IPS-NIHi7 (cell line): ENCODE measurements at regions not wholly inside any gene's neighbourhood (a gene's known extent, or its start where the extent isn't known, plus 50 kb on each side); places are given as distances from the start of the nearest gene placed in this dataset.

Experiments
- DNase-seq: peaks from one replicate; pipeline ENCODE4 v3.0.0; 2012; ENCODE audit warnings: mixed read lengths; ENCODE audit errors: extremely low spot score

DNA sequence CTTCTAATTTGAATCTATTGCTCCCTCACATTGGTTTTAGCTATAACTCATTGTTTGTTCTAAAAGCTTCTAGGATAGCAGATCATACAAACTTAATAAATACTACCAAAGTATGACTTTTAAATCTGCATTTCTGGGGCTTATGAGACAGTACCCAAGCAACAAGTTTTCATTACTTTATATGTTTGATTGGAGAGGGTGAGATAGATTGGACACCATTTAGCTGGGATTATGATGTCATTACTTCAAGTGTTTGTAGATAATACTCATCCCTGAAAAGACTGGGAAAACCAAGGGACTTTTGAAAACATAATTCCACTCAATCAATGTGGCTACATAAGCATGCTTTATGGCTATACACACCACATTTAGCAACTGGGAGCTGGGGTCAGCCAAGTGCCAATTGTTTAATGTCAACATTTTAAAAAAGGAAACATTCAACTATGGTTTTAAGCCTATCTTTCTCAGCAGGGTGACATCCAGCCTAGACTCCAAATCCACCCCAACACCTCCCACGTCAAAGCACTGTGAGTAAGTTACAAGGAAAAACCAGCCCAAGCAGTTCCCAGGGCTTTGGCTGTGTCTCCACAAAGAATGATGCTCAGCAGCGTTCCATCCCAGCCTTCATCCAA, 119.9 kb downstream of the ETAA1 start:
- no peak for DNase-seq

DNA sequence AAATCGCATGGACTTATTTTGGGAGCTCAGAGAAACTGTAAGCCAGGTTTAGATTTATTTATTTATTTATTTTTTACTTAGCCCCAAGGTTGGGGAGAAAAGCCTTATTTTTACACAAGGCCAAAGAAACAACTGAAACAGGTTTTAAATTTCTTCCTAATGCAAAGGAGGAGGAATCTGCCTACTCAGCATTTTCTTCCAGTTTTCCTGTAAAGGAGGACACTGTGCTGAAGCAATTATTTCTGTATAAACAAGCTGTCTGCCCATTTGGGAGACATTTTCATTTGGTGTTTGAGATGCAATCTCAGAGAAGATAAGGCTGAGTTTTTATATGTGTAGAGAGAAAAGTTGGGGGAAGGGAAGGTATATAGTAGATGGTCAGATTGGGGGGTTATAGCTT, 125.0 kb downstream of the ETAA1 start:
- DNase-seq: no peak

DNA sequence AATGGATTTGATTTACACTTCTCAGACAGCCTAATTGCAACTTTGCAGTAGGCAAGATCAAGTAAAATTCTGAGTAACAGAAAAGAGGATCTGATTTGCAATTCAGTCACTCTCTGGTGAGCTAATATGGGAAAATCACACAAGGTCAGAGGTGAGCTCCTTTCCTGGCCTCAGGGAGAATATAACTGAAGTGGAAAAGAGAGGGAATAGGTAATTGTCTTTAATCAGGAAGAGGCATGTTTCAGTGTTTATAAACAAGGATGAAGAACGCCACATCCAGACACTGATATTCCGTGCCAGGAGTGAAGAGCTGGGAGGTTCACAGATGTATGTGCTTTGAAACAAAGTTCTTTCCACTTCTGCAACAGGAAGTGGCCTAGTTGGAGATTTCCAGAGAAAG, 127.1 kb downstream of the ETAA1 start:
- no peak for DNase-seq

DNA sequence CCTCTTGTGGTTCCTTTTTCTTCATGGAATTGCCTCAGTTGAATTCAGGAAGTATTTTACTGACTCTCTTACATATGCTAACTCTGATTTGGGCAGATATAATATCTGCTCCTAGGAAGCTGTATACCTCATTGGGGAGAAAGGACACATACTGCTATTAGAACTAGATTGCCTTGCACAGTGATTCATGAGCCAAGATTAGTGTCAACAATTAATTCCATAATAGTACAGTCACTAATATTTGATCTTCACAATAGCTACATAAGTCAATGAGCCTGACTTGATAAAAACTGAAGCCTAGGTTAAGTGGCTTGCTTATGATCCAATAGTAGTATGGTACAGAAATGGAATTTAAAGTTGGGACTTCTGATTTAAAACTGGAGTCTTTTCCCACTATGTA, 127.6 kb downstream of the ETAA1 start:
- no peak for DNase-seq

DNA sequence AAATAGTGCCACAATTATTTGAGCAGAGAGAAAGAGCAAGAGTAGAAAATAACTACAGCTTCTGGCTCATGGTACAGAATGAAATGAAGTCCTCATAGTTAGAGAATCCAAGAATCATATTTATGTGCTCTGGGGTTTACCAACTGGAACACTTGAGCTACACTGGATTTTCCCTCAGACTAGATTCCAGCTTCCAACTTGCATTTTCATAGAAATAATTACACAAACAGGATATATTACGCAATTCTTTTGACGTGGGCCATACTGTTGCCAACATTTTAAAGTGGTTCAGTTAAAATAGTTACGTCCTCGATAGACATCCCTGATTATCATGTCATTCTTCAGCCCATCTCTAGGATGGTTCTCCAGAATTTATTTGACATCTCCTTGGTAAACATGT, 129.2 kb downstream of the ETAA1 start:
- no peak for DNase-seq

DNA sequence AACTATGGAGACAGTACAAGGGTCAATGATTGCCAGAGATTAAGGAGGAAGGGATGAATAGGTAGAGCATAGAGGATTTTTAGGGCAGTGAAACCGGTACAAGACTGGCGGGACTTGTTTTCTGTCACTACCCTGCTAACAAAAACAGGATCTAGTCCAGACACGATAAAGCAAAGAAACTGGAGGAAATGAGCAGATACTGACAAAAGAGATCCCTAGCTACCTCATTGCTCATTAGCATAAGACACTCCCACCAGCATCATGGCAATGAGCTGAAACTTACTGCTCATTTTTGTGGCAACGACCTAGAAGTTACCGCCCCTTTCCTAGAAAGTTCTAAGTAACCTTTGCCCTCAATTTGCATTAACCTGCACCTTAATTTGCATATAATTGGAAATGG, 131.2 kb downstream of the ETAA1 start:
- no peak for DNase-seq

DNA sequence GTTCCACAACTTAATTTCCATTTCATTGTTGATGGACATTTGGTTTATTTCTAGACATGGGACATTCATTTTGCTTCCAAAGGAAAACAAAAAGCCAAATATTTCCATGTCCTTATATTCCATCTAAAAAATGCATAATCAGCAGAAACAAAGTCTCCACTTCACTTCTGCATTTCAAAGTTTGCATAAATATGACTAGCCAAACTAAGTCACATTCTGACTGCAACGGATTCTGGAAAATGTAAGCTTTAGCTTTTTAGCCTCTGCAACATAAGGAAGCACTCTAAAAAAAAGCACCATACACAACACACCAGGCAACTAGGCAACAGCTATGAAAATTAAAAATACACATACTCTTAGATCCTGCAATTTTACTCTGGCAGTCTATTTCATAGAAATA, 135.3 kb downstream of the ETAA1 start:
- DNase-seq: no peak

DNA sequence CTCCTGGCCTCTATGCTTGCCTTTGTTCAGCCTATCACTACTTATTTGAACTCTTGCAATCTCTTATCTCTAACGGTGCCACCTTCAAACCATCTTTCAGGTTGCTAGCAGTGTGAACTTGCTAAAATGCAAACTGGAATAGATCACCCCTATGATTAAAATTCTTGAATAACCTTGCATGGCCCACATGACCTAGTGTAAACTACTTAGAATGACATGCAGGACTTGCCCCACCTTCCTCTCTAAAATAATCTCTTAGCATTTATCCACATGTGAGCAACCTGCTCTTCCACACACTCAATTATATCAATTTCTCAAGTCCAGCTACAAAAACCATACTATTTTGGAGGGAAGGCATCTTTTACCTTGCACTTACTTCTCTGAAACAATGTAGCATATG, 137.6 kb downstream of the ETAA1 start:
- no peak for DNase-seq

DNA sequence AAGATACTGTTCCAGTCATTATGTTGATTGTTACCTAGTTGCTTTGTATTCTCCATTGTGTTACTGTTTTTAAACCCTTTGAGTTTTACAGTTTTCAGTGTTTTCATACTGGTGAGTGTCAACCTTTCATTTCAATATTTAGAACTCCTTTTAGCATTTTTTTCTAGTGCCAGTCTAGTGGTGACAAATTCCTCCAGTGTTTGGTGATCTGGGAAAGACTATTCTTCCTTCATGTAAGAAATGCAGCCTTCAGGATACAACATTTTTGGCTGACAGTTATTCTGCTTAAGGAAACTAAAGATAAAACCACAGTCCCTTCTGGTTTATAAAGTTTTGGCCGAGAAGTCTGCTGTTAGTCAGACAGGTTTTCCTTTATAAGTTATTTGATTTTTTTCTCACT, 143.8 kb downstream of the ETAA1 start:
- no peak for DNase-seq

DNA sequence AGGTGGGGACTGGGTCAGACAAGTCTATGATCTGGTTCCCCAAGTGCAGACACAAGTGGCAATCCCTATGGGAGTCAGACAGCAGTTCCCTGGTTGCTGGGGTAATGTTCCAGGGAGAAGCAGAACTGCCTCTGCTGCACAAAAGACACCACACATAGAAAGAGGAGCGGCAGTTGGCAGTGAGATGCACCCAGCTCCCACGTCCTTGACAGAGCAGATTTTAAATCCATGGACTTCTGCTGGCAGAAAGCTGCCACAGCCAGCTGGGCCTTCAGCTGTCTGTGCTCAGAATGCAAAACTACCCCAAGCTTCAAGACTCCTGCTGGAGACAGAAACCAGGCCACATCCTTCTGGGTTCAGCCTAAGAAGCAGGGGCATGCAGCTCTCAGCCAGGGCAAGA, 147.2 kb downstream of the ETAA1 start:
- DNase-seq: no peak

DNA sequence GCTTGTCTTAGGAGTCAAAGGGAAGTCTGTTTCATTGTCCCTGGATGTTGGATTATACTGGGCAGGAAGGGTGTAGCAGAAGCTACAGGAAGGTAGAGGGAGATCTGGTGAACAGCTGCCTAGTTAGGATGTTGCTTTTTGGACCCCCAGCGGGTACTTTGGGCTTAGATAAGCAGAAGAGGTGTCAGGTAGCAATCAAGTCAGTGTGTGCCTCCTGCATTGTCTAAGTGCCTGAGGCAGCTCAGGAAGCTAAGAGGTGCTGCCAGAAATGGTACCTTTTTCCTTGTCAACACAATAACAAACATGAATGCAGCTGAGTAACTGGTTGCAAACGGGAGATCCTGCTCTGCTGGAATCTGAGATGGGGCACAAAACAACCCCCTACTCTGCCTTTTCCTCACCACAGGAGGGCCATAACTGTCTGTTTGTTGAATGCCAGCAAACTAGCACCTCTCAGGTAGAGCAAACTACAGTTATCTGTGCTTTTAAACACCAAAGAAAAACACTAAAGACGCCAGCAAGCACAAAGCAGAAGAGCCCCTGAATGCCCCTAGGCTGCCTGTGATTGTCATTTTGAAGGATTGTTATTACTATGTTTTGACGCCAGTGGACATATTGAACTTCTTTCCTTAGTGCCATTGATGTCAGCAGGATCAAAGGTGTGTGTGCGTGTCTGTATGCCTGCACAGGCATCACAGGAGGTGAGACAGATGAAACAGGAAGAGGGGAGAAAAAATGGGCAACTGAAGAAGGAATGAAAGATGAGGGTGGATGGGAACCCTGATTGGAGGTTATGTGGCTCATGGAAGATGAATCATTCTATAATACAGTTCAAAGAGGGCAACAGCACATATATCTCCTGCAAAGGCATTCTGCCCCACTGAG, 151.4 kb downstream of the ETAA1 start:
- peak; percentile 45 for DNase-seq

DNA sequence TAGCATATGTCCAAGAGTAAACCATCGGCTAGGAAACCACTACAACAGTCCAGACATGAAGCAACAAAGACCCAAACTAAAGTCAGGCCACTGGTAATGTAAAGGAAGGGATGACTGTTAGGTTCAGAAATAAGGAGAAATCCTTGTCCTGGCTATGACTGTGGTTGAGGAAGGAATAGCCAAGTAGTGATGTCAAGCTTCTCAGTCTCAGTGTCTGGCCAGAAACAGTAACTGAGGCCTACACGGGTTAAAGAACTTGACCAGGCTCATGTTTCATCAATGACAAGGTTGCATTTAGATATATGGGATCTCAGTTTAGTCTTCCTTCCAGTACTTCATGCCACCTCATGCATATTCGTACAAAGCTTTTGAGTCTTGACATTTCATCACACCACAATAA, 162.0 kb downstream of the ETAA1 start:
- no peak for DNase-seq

DNA sequence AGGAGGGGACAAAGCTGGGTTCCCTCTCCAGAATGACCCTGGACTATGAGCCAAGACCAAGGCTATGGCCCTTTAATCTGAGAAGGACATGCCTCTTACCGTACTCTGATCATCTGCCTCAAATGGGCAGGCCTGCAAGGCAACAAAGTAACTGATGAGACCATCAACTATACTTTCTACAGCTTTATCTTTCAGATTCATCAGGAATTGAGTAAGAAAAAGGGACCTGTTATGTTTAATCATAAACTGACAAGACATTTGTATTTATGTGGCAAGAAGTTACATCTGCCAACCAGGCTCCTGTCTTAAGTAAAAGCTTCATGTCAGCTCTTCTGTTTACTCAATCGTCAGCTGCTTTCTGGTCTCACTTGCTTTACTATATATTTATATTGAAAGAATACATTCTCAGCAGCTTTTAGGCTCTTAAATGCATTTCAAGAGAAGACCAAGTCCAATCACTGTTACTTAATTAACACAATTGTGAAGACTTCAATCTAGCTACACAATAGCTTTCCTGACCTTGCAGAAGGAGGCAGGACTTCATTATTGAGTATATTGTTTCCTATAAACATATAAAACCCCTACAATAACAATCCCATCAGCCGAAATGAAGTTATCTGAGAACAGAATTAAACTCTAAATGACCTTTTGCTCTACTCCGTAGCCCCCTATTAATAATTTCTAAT, 163.8 kb downstream of the ETAA1 start:
- no peak for DNase-seq

DNA sequence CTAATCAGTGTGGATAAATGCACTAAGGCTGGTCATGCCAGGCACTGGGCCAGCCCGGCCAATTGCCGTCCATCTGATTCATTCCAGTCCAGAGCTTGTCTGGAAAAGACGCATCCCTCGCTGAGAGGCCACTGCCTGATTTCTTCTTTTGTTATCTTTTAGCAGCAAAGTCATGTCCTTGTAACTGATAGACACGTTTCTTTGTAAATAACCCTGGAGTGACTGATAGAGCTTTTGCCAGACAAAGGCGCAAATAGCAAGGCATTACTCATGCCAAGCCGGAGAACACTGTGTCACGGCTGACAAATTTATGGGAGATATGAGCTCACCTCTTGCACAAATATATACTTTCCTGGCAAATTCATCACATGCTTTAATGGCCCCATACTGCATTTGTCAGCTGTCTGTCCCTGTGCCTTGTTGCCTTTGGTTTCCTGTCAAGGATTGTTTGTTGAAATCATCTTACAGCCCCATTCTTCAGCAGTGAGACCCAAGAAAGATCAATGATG, 164.4 kb downstream of the ETAA1 start:
- no peak for DNase-seq

DNA sequence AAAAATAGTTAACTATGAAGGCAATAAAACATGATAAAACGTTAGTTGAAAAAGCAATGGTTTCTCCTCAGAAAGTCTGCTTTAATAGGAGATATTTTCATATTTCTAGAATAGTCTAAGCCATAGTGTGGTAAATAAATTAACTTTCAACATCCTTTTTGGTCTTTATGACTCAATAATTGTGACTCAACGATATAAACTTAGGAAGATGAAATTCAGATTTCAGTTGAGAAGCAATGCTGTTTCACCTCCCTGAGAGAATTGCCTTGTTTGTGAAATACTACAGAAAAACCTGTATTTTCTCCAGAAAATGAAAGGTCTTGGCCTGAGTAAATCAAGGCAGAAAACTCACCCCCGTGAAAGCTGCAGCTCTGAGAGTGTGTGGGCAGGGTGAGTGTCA, 166.9 kb downstream of the ETAA1 start:
- no peak for DNase-seq

DNA sequence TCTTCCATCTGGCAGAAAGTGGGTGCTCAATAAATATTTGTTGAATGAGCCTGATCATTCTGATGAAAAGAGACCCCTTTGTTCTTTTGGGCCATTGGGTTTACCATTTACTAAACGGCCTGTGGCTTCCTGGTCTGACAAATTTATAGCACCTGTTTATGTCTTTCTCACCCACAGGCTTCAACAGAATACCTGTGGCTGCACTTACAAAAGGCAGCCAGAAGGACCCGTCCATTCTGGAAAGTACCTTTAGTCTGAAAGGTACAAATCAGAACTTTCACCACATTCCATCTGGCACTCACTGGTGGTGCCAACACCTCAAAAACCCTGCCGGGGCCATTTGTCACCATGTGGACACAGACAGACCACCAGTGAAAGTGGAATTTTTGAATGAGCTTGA, 167.5 kb downstream of the ETAA1 start:
- DNase-seq: no peak

DNA sequence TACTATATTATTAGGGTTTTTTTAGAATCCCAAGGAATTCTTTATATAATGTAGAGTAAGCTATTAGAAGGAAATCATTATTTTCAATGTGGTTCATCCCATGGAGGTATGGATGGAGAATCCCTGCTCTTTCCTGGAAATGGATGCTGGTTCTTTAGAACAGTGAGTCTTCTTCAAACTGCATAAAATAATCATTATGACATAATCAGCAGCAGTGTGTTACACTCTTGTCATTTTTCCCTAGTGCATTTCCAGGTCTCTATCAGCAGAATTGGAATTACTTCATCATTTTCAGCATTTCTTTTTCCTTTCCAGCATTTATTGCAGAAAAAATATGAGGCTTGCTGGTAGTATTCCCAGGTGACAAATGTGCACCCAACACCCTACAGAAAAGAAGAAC, 168.1 kb downstream of the ETAA1 start:
- no peak for DNase-seq

DNA sequence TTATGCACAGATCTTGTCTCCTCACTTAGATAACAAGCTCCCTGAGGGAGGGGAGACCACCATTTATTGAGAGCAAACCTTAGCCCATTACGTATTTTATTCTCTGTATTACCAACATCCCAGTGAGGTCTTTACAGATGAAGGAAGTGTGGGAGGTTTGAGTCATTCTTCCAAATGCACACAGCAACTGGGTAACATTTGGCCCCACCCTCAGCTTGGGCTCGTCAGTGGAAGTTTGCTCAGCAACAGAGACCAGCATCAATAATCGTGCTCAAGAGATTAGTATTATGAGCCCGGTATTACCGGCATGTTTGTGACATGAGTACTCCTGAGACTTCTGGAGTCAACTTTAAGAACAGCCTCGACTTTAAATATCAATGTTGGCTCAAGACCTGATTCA, 168.6 kb downstream of the ETAA1 start:
- DNase-seq: no peak

DNA sequence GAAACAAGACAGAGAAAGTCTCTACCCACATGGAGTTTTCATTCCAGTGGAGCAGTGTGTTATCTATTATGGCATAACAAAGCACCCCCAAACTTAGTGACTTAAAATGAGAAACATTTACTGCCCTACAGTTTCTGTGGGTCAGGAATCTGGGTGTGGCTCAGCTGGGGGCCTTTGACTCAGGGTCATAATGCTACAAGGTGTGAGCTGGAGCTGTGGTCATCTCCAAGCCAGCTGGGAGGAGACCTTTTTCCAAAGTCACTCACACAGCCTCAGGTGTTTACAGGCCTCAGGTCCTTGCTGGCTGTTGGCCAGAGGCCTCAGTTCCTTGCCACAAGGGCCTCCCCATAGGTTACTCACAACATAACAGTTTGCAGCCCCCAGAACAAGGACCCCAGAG, 169.2 kb downstream of the ETAA1 start:
- no peak for DNase-seq

DNA sequence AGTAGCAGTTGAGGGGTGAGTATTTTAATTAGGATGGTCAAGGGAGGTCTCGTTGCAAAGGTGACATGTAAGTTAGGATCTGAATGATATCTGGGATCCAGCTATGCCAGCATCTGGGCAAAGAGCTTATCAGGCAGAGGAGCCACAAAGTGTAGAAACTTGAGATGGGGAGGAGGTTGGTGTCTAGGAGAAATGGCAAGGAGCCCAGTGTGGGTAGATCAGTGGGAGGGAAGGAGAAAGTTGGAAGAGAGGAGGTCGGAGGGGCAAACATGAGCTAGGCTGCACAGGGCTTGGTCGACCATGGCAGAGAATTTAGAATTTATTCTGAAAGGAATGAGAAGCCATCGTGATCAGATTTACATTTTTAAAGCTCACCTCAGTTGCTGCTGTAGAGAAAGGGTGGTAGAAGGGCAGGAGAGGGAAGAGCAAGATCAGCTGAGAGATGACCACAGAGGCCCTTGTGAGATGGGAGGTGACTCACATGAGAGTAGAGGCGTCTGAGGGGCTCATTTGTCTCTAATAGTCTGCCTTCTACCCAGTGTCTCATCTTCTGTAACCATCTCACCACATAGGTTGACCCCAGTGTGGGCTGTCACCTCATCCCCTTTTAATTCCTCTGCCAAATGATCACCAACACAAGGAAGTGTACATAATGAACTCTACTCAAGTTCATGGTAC, 170.0 kb downstream of the ETAA1 start:
- DNase-seq: no peak

DNA sequence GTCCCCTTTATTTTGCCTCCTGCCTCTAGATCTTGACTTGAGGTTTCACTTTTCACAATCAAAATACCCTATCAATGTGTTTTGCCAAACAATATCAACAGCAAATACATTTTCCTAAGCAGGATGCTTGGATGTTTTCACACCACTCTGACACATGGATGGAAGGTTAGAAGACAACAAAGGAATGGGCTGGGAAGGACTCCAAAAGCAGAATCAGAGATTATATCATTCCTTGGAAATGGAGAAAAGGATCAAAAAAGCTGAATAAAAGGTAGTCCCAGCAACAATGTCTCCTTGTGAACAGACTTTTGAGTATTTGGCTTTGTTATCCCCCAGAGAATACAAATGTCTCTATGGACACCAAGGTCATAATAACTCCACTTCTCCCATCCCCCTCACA, 170.8 kb downstream of the ETAA1 start:
- no peak for DNase-seq

DNA sequence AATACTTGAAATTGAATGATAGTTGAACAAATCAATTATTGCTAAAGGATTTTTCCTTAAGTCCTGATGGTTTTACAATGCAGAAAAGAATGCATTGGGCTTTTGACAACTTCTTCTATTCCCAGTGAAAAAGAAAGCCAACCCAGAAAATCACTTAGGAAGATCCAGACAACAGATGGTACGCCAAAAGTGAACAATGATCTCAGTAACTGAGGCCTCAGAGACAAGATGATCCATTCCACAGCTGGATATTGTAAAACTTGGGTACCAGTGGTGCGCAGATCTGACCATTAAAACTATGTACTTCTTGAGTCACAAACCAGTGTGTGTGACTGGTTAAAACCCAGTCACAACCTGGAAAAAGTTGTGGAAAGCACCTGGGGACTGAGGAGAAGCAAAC, 173.5 kb downstream of the ETAA1 start:
- DNase-seq: no peak
